T-cell (primary cell): ENCODE measurements at regions not wholly inside any gene's neighbourhood (a gene's known extent, or its start where the extent isn't known, plus 50 kb on each side); places are given as distances from the start of the nearest gene placed in this dataset.

Experiments used
- ATAC-seq, 4 experiments: fragments of 200-7000 bp in 3 of 4; fragments of 150-1000 bp in 1 of 4; cut with Tn5 transposase; replicated peaks in 1 of 4; 1 replicate in 3 of 4; 2 replicates in 1 of 4; pipeline ENCODE4 v1.10.0; 2021; ENCODE audit warnings: moderate library complexity in 3 of 4, mild to moderate bottlenecking in 2 of 4, moderate number of reproducible peaks in 1 of 4
- CTCF ChIA-PET, 2 donors: fragments of 300-600 bp; sonication (Branson Sonifier 250); formaldehyde crosslinking; loops; one replicate each; lab custom pipeline; 2022; ENCODE audit warnings: antibody characterized with exemption in 2 of 2; lab: Charles Lee
- POLR2A ChIA-PET, 2 donors: fragments of 300-600 bp; sonication (Branson Sonifier 250); formaldehyde crosslinking; loops; one replicate each; lab custom pipeline; 2022; ENCODE audit warnings: antibody characterized with exemption in 2 of 2; lab: Charles Lee
- DNase-seq, 35 experiments: peaks; one replicate each; pipeline versions ENCODE4 v3.0.0 to v3.0.0-alpha.2; 2013 to 2023
- H3K27ac ChIP-seq: one replicate; pipeline ENCODE4 v1.5.1; 2013; ENCODE audit warnings: low read length
- H3K27me3 ChIP-seq, 2 experiments: replicated peaks in 1 of 2; 1 replicate in 1 of 2; 2 replicates in 1 of 2; pipeline versions ENCODE4 v1.6.1 to v1.7.0; 2013; ENCODE audit warnings: low read length in 1 of 2, mixed read lengths in 1 of 2; ENCODE audit not compliant: control insufficient read depth in 2 of 2, insufficient read depth in 2 of 2; ENCODE audit errors: extremely low read depth in 1 of 2
- H3K36me3 ChIP-seq, 2 donors: 1 replicate in 1 of 2; 2 replicates in 1 of 2; pipeline versions ENCODE4 v1.6.1 to v1.7.0; 2013; ENCODE audit warnings: low read length in 1 of 2; ENCODE audit not compliant: control insufficient read depth in 2 of 2, insufficient read depth in 1 of 2; ENCODE audit errors: extremely low read depth in 1 of 2
- H3K4me1 ChIP-seq, 2 experiments: 1 replicate in 1 of 2; 2 replicates in 1 of 2; pipeline versions ENCODE4 v1.6.1 to v1.7.0; 2013; ENCODE audit warnings: low read length in 2 of 2, mixed read lengths in 1 of 2; ENCODE audit not compliant: insufficient read depth in 2 of 2, control insufficient read depth in 1 of 2; ENCODE audit errors: extremely low read depth in 1 of 2
- H3K4me3 ChIP-seq, 2 donors: 1 replicate in 1 of 2; 2 replicates in 1 of 2; pipeline versions ENCODE4 v1.5.1 to v1.7.0; 2013; ENCODE audit warnings: mild to moderate bottlenecking in 2 of 2, low read length in 1 of 2, moderate library complexity in 1 of 2; ENCODE audit not compliant: control insufficient read depth in 1 of 2; ENCODE audit errors: extremely low read depth in 1 of 2
- H3K9me3 ChIP-seq: 2 replicates; pipeline ENCODE4 v1.7.0; 2013
- H3K27ac Mint-ChIP-seq, 2 donors: one replicate each; pipeline ENCODE4 v1.8.0; 2020 to 2021; ENCODE audit warnings: mild to moderate bottlenecking in 2 of 2, mixed read lengths in 2 of 2
- H3K27me3 Mint-ChIP-seq, 2 donors: one replicate each; pipeline ENCODE4 v1.8.0; 2021 to 2022; ENCODE audit warnings: mixed read lengths in 2 of 2
- H3K36me3 Mint-ChIP-seq: one replicate; pipeline ENCODE4 v1.8.0; 2021; ENCODE audit warnings: mixed read lengths
- H3K4me1 Mint-ChIP-seq, 3 donors: one replicate each; pipeline ENCODE4 v1.8.0; 2020 to 2022; ENCODE audit warnings: mixed read lengths in 3 of 3, mild to moderate bottlenecking in 1 of 3
- H3K4me3 Mint-ChIP-seq, 3 donors: one replicate each; pipeline ENCODE4 v1.8.0; 2020 to 2022; ENCODE audit warnings: mild to moderate bottlenecking in 3 of 3, mixed read lengths in 3 of 3, moderate library complexity in 3 of 3
- H3K9me3 Mint-ChIP-seq, 3 donors: one replicate each; pipeline ENCODE4 v1.8.0; 2020 to 2022; ENCODE audit warnings: mixed read lengths in 3 of 3
- WGBS: methylation state at CpG from one replicate; pipeline ENCODE4 v1.1.5; 2013; ENCODE audit warnings: missing lambda C conversion rate; ENCODE audit not compliant: insufficient coverage; 5-methylcytosine and 5-hydroxymethylcytosine counted together

DNA sequence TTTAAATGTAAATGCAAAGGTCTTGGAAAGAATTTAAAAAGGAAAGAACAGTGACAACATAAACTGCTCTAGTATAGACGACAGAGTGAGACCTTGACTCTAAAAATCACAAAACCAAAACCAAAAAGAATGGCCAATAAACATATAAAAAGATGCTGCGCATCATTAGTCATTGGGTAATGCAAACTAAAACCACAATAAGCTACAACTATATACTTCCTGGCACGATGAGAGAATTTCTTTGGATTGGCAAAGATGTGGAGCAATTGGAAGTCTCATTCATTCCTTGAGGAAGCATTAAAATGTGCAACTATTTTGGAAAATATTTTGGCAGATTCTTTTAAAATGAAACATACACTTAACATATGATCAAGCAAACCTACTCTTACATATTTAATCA is 98.7 kb upstream of the ZPLD1 start:
- no peaks in the 10 kb centered on the region for H3K9me3 Mint-ChIP-seq
- H3K27ac Mint-ChIP-seq: no peak overlapping the region
- DNase-seq (no peak), ATAC-seq (no peak)
- Histone ChIP-seq H3K27me3 (no peaks in the 10 kb centered on the region), H3K9me3 (no peaks in the 10 kb centered on the region), H3K27ac (no peak overlapping the region), H3K4me3 (no peak overlapping the region), H3K36me3 (no peaks in the 10 kb centered on the region), H3K4me1 (no peaks in the 10 kb centered on the region)
- no peaks in the 10 kb centered on the region for H3K4me1 Mint-ChIP-seq
- POLR2A ChIA-PET: no interaction called here
- no peaks in the 10 kb centered on the region for H3K36me3 Mint-ChIP-seq
- H3K27me3 Mint-ChIP-seq: peaks cover 5 to 11% of the 10 kb centered on the region in 2 donors
- WGBS: no CpG with 5 or more reads among the region's 3 CpGs
- CTCF ChIA-PET: no interaction called here
- H3K4me3 Mint-ChIP-seq: no peak overlapping the region

GRCh38 chr3:102339671-102340070 is 95.1 kb upstream of the ZPLD1 start:
- Histone ChIP-seq H3K27me3 (no peaks in the 10 kb centered on the region), H3K4me3 (no peak overlapping the region), H3K27ac (no peak overlapping the region), H3K4me1 (no peaks in the 10 kb centered on the region), H3K36me3 (no peaks in the 10 kb centered on the region), H3K9me3 (no peaks in the 10 kb centered on the region)
- ChIA-PET POLR2A (no interaction called here), CTCF (no interaction called here)
- H3K36me3 Mint-ChIP-seq: no peaks in the 10 kb centered on the region
- H3K4me1 Mint-ChIP-seq: no peaks in the 10 kb centered on the region
- no peak overlapping the region for H3K4me3 Mint-ChIP-seq
- peaks cover 7 to 8% of the 10 kb centered on the region in 2 donors for H3K27me3 Mint-ChIP-seq
- DNase-seq (no peak), ATAC-seq (no peak)
- H3K27ac Mint-ChIP-seq: no peak overlapping the region
- H3K9me3 Mint-ChIP-seq: no peaks in the 10 kb centered on the region
- no CpG with 5 or more reads among the region's 2 CpGs for WGBS

DNA sequence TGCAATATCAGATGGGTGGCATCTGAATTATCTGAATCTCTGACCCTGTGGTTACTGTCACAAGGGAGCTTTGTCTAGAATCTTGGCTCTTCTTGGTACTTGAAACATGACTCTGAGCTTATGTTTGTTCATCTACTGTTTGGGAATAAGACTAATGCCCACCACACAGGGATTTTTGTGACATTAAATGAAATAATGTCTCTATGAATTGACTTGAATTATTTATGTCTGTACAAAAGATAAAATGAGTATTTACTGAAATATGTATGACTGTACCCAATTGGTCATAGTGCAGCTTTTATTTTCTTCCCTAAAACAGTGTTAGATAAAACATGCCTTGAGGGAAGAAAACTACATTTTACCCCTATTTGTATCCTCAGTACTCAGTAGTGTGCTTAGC is 87.9 kb upstream of the ZPLD1 start:
- DNase-seq (no peak), ATAC-seq (no peak)
- Mint-ChIP-seq H3K4me3 (no peak overlapping the region), H3K4me1 (no peaks in the 10 kb centered on the region), H3K36me3 (no peaks in the 10 kb centered on the region), H3K27ac (no peak overlapping the region), H3K27me3 (peaks cover 14% of the 10 kb centered on the region in 2 donors), H3K9me3 (no peaks in the 10 kb centered on the region)
- Histone ChIP-seq H3K27ac (no peak overlapping the region), H3K27me3 (no peaks in the 10 kb centered on the region), H3K9me3 (no peaks in the 10 kb centered on the region), H3K4me3 (no peak overlapping the region), H3K4me1 (no peaks in the 10 kb centered on the region), H3K36me3 (no peaks in the 10 kb centered on the region)
- CTCF ChIA-PET: no interaction called here
- POLR2A ChIA-PET: interaction anchor here in 1 of 2 donors (0.6 kb wide), 1 partner anchor 721 kb away, joined by 31 read pairs; no protein-coding TSS in a partner anchor

- peaks cover 12 to 16% of the 10 kb centered on the region in 2 donors for H3K27me3 Mint-ChIP-seq
- H3K4me1 ChIP-seq: no peaks in the 10 kb centered on the region
- no peak overlapping the region for H3K27ac ChIP-seq
- ChIA-PET POLR2A (interaction anchor here in 1 of 2 donors (0.8 kb wide), 1 partner anchor 215 kb away, joined by 3 read pairs; no protein-coding TSS in a partner anchor), CTCF (no interaction called here)
- no peak for ATAC-seq
- no CpG with 5 or more reads among the region's 2 CpGs for WGBS
- H3K36me3 Mint-ChIP-seq: no peaks in the 10 kb centered on the region
- no peak overlapping the region for H3K4me3 ChIP-seq
- H3K4me1 Mint-ChIP-seq: no peaks in the 10 kb centered on the region
- no peak overlapping the region for H3K4me3 Mint-ChIP-seq
- H3K9me3 ChIP-seq: no peaks in the 10 kb centered on the region
- DNase-seq: no peak
- H3K27me3 ChIP-seq: no peaks in the 10 kb centered on the region
- no peaks in the 10 kb centered on the region for H3K36me3 ChIP-seq
- no peak overlapping the region for H3K27ac Mint-ChIP-seq
- no peaks in the 10 kb centered on the region for H3K9me3 Mint-ChIP-seq
Observed at GRCh38 chr3:102348904-102349303, 85.9 kb upstream of the ZPLD1 start.

DNA sequence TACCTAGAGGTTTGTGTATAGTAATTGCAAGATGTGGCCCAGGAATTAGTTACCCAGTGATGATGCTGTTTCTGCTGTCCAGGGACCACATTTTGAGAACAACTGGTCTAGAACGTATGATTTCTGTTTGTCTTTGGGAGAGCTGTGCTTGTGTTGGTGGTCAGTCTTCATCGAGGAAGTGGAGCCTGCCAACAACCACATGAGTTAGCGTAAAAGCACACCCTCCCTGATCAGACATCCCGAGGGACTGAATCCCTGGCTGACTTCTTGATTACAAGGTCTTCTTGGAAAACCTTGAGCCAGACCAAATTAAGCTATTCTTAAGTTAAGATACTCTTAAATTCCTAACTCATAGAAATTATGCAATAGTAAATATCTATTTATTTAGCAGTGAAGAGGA is 81.7 kb upstream of the ZPLD1 start:
- POLR2A ChIA-PET: interaction anchor here in 1 of 2 donors (0.6 kb wide), 1 partner anchor 1375 kb away, joined by 3 read pairs; no protein-coding TSS in a partner anchor
- no peak overlapping the region for H3K27ac ChIP-seq

DNA sequence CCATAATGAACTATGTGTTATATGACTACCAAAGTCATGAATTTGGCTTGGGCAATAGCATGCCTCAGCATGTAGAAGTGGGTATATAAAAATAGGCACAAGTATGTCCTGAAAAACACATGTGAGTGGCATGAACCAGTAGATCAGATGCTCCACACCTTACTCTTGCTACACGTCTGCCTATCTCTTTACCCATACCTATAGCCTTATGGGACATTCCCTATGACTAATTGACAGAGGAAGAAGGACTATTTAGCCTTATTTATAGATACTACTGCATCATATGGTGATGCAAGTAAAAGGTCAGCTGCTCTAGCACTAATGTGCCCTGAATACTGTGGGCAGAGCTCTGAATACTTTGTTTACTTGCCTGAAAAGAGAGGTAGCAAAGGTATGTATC is 81.0 kb upstream of the ZPLD1 start:
- POLR2A ChIA-PET: interaction anchor here in 1 of 2 donors (0.6 kb wide), 1 partner anchor 1375 kb away, joined by 3 read pairs; no protein-coding TSS in a partner anchor
- WGBS: no CpG with 5 or more reads among the region's 1 CpG
- CTCF ChIA-PET: interaction anchor here in 1 of 2 donors (1.0 kb wide), 1 partner anchor 125 kb away, joined by 3 read pairs; no protein-coding TSS in a partner anchor
- Mint-ChIP-seq H3K4me1 (no peaks in the 10 kb centered on the region), H3K27me3 (peaks cover 2 to 8% of the 10 kb centered on the region in 2 donors), H3K9me3 (no peaks in the 10 kb centered on the region), H3K36me3 (no peaks in the 10 kb centered on the region), H3K27ac (no peak overlapping the region), H3K4me3 (no peak overlapping the region)
- no peaks in the 10 kb centered on the region for H3K9me3 ChIP-seq
- H3K4me1 ChIP-seq: no peaks in the 10 kb centered on the region
- no peak for DNase-seq
- H3K36me3 ChIP-seq: no peaks in the 10 kb centered on the region
- H3K27me3 ChIP-seq: no peaks in the 10 kb centered on the region
- no peak overlapping the region for H3K27ac ChIP-seq
- H3K4me3 ChIP-seq: no peak overlapping the region
- ATAC-seq: no peak

More for the DNA sequence above, 81.7 kb upstream of the ZPLD1 start:
- H3K4me3 ChIP-seq: no peak overlapping the region
- H3K27me3 Mint-ChIP-seq: peaks cover 2 to 8% of the 10 kb centered on the region in 2 donors
- no peaks in the 10 kb centered on the region for H3K9me3 ChIP-seq
- no peaks in the 10 kb centered on the region for H3K27me3 ChIP-seq
- H3K27ac Mint-ChIP-seq: no peak overlapping the region
- H3K4me1 ChIP-seq: no peaks in the 10 kb centered on the region
- ATAC-seq (no peak), DNase-seq (no peak)
- H3K36me3 ChIP-seq: no peaks in the 10 kb centered on the region
- WGBS: 70% methylated on average over 2 of the region's 4 CpGs
- H3K4me1 Mint-ChIP-seq: no peaks in the 10 kb centered on the region
- no peaks in the 10 kb centered on the region for H3K36me3 Mint-ChIP-seq
- CTCF ChIA-PET: interaction anchor here in 1 of 2 donors (1.0 kb wide), 1 partner anchor 124 kb away, joined by 3 read pairs; no protein-coding TSS in a partner anchor
- no peak overlapping the region for H3K4me3 Mint-ChIP-seq
- no peaks in the 10 kb centered on the region for H3K9me3 Mint-ChIP-seq
